Fibroblast of gingiva (primary cell): ENCODE measurements at regions not wholly inside any gene's neighbourhood (a gene's known extent, or its start where the extent isn't known, plus 50 kb on each side); places are given as distances from the start of the nearest gene placed in this dataset.

Experiments used
- DNase-seq: peaks from one replicate; pipeline ENCODE4 v3.0.0-alpha.2; 2011; ENCODE audit warnings: low read depth

DNA sequence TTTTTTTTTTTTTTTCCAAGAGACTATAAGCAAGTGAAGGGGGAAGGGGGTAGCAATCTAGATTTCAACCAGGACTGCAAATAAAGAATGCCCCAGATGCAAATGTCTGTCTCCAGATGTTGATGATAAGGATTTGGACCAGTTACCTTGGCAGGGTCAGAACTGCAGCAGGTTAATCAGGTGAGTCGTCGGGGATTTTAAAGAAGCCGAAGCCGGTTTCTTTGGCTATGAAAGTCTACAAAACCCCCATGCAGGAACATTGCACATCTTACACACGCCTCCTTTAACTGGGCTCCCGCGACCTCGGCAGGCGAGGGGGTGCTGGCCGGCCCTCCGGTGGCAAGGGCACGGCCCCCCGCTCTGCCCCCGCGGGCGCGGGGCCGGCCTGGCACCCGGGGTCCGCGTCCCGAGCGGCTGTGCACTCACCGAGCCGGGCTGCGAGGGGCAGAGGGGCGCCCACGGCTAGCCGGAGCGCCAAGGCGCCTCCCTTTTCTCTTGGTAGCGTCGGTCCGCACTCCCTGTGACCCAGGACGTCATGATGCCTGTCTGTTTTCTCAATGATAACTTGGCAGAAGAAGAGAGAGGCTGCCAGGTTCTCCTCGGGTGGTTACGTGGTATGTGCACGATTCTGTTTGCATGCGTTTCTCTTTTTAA is 366.3 kb upstream of the ESRRG start:
- DNase-seq: no peak

DNA sequence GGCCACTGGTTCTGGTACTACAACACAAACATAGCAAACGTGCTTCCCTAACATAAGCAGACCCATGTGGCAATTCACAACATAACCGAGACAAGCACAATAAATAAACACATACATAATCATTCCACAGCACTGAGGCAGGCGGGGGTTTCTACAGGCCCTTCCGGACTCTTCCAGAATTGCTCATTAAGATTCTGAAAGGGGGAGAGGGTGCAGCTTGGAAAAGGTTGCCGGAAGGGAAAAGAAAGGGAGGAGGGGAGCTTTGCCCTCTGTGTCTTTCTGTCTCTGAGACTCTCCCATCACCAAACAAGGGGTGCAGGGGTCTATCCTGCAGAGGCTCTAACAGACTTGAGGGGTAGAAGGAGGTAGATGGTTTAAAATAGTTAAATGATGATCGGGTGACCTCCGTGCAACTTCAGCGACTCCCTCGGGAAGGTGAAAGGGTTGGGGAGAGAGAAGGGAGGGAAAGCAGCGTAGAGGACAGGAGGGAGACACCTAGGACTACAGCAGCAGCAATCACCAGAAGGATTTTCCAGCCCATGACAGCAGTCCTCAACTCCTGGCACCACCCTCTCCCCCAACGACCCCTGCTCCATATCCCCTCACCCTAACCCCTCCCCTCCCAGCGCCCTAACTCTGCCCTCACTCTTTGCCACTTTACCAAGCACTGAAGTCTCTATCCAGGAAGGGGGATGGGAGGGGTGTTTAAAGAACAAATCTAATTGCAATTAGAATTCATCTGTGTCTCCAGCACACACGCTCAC is 365.5 kb upstream of the ESRRG start:
- peak; percentile 30 for DNase-seq

DNA sequence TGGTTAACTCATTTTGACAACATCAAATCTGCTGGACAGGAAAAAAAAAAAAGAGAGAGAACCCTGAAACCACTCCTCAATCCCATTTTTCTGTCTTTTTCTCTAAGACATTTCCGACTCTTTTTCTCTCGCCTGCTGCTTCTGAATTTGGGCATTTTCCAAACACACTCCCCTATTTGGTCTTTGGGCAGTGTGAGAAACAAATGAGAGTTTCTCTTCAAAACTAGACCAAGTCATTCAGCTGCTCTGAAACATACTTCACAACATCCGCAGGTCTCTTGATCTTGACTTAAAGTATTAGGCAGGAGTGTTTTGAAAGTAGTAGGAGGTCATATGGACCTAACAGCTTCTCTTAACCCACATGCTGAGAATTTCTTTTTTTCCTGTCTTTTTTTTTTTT is 364.8 kb upstream of the ESRRG start:
- DNase-seq: no peak

DNA sequence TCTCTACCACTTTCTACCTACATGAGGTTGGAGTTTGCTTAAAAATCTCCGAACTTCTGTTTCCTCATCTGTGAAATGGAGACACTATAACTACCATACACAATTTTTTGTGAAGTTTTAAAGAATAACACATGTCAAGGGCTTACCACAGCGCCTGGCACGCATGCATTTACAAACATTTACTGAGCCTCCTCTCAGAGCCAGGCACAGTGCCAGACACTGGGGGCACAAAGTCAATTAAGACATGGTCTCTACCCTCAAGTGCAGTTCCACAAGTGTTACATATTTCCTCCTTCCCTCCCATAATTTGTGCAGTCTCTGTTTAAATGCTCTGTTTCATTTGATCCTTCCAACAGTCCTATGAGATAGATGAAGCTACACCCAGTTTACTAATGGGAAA is 356.4 kb upstream of the ESRRG start:
- no peak for DNase-seq

DNA sequence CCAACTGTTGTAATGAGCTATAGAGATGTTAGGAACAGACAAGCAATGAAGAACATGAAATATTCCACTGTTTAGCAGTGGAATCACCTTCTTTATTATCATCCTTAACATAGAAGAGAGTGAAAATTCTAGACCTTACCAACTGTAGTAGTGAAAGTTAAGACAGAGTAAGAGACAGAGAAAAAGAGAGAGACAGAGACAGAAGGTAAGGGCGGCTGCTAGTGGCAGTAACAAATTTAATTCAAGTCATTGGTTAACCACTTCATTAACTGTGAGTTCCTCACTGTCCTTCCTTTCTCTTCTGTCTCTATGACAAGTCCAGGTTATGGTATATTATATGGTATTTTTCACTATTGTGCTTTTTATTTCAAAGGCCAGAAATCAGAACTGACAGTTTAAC is 355.7 kb upstream of the ESRRG start:
- DNase-seq: no peak

DNA sequence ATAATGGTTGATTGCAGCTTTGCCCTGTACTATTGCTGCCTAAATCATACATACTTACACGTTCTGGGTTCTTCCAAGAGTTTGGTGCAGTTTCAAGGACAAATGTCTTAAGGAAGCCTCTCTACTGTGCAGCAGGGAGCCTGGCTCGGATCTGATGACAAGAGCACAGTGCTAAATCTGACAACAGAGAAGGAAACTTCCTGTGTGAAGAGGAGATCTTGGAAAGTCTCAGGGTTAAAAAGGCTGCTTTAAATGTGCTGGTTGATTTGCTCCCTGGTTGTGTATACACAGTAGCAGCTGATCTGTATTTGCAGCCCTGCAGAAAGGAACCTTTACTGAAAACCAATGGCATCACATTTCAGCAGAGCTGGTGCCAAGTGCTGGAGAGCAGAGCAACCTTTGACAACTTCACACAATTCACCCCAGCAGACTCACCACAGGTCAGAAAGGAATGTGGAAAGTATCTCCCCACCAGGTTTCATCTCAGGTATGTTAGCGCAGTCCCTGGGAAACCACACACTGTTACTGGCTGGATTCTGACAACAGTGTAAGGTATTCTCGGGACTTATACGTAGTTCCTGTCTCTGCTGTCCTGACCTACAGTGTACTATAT is 355.0 kb upstream of the ESRRG start:
- DNase-seq: no peak

DNA sequence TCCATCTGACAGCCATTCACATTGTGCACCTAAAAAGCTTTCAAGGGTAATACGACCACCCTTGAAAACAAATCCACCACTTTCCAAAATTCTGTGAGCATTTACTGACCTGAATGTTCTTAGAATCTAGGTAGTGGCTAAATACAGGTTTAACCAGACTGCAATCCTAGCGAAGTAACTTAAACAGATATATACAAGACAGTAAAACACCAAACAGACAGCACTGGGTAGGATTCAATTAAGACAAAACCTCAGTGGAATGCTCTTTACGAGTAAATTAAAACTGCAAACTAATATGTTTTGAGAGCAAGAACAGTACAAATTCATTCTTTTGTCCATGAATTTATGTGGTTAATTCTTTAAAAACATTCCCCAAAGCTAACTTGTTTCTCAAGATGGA is 354.2 kb upstream of the ESRRG start:
- no peak for DNase-seq

DNA sequence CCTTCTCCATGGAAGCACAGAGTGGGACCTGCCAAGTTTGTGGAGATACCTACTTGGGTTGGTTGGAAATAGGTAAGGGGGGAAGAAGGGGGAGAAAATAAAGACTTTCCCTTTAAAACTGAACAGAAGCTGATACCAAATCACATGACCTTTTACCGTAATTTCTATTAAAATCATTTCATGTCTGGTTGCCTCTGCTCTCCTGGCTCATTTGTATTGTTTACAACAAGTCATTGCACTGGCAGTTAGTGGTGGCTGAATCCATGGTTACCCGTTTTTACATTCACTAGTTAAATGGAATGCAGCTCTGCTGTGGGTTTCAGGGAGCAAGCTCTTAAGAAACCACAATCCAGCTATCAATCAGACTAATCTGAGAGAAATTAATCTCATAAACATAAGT is 353.7 kb upstream of the ESRRG start:
- DNase-seq: no peak

DNA sequence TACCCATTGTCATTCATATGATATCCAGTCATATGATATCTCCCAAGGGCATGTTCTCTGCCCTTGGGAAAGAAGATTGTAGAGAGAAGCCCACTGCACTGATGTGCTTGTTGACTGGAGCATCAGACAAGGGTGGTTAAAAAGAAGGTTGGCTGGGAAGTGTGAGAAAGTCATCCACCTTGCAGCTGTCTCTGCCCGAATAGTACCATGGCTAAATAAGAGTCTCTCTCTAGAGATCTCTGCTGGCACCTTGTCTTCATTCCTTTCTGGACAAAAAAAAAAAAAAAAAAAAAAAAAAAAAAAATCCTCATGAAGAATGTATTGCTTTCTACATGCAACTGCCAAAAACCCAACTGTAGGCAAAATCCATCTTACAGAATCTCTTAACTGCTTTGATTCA is 349.7 kb upstream of the ESRRG start:
- DNase-seq: no peak

DNA sequence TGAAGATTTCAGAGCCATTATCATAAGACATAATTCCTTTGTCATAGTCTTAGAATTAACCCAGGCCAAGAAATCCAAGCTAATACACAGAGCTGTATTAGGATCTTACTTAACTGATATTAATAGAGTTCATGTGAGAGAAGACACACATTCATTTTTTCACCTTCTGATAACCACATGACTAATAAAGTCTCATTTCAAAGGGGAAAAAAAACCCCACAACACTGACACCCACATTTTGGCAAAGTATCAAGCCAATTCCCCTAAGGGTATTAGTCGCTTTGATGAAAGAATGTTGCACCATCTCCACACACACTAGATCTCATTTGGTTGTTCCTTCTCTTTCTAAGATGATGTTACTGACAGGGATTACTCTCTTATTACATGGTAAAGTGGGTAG is 344.4 kb upstream of the ESRRG start:
- DNase-seq: no peak

DNA sequence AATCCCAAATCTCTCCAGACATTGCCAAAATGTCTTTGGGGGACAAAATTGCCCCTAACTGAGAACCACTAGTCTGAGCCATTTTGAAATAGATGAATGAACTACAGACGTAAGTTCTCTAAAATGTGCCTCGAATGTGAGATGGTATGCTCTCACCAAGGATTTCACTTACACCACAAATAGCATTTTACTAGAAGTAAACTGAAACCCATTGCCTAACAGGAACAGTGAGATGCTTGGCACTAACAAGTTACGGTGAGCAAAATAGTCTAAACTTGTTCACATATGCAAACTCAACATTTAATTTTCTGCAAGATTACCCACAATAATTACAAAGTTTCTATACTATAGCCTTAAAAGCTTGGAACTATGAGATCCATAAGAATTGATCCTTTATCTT is 343.6 kb upstream of the ESRRG start:
- DNase-seq: no peak

DNA sequence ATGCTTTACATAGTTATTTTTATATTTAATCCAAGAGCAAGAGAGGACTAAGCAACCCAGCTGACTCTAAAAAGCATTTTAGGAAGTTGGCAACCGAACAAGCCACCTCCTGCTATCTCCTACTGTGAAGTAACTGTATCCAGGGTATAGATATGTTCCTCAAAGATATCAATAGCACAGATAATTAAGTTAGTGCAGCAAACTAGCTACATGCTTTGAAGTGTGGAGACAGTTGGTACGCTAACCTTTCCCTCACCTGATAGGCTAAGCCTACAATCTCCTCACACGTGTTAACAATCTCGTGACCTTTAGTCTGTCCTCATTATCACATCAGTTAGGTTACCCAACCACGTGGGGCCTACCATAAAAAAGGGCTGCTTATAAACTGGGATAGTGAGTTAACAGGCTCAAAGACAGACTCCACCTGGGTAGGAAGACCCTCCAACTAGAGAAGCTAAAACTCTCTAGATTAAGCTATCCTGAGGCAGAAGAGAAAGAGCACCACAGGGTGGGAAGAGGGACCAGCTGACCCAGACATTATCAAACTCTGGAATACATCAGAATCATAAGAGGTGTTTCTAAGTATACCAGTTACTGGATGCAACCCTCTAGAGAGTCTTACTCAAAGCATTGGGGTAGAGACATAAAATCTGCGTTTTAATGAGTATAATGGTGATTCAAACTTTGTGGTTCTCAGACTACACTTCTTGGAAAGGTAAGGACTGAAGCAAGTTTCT is 340.1 kb upstream of the ESRRG start:
- DNase-seq: no peak

DNA sequence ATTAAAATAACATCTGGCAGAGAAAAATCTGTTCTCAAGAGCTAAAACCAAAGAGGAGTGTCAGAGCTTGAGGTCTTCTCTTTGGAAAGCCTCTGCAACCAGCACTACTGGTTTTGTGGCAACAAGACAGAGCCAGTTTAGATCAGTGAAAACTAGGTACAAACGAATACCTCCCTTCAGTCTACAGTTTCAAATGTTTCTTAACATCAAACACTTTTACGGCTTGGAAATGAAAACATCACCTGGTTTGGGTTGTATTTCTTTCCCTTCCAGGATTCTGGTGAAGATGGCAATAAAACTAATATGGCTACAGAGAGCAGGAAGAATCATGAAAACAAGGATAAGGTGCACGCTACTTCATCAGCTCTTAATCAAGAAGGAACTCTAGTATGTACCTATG is 339.4 kb upstream of the ESRRG start:
- DNase-seq: no peak

DNA sequence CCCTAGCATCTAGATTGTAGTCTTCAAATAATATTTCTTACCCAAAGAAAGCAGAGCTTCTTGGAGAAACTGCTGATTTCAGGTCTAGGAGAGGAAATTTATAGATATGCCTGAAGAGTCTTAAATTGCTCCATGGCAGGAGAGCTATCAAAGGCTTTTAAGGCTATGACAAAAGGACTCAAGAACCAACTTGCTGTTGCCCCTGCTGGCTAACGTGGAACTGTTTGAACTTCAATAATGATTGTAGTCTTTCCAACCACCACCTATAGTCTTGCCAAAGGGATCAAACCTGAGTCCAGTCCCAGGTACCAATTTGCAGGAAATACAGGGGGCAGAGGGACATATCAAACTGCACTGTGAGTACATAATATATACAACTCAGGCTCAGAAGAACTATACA is 336.2 kb upstream of the ESRRG start:
- no peak for DNase-seq

DNA sequence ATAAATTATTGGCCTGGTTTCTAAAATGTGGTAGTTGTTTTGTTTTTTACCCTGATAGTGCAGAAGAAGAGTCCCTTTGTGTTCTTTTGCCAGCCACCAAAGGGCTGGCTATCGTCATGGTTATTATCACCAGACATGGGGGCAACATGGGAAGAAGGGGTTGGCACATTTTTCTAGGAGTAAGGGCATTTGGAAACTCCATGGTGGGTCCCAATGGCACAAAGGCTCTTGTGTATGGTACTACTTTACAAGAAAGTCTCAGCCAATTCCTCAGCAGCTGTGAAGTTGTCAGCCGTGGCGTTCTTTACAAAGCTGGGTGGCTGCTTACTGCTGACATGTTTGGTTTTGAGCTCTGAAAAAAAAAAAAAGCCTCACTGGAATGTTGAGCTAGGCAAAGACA is 330.4 kb upstream of the ESRRG start:
- DNase-seq: no peak

DNA sequence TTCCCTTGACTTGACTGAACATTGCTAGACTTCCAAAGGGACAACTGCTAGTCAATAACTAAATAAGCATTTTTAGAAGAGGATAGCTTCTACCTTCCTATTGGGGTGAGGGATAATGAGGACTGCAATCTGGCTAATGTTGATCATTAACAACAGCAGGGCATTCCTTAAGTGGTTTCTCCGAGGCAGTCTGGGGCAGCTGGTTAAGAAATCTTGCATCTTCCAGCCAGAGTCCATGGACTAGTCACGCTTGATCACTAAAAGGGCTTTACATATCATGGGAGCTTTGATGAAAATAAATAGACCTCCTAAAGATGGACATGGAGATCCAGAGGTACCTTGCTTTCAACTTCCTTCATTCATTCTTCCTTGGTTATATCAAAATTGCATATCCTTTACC is 329.4 kb upstream of the ESRRG start:
- no peak for DNase-seq

DNA sequence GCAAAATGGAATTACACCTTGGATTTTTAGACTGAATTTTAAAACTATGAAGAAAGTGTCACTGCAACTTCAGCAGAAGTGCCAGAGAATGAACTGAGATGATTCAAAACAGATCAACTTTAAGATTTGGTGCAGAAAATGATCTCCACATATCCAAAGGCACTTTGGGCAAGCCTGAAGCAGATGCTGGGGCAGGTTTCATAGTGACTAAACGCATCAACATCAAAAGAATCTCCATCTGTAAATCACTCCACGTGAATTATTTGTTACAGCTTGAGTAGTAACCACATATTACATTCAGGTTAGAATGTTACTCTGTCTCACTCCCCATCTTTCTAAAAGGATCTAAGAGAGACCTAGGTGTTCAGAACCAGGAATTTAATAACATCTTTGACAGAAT is 329.0 kb upstream of the ESRRG start:
- DNase-seq: no peak

DNA sequence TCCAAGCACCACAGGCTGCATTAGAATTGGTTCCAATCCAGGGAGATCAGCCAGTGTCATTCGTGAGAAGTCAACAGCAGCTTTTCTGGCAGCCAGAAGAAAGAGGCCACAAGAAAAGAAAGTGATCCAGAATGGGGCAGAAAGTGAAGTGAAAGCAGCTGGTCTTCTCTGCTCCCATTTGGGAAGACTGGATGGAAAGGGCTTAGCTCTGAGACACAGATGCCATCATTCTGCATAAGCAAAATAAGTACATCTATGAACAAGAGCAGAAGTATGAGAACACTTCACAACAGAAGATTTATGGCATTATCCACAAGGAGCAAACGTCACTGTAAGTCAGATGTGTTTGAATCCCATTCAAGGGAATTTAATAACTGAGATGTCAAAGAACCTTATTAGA is 326.5 kb upstream of the ESRRG start:
- no peak for DNase-seq

DNA sequence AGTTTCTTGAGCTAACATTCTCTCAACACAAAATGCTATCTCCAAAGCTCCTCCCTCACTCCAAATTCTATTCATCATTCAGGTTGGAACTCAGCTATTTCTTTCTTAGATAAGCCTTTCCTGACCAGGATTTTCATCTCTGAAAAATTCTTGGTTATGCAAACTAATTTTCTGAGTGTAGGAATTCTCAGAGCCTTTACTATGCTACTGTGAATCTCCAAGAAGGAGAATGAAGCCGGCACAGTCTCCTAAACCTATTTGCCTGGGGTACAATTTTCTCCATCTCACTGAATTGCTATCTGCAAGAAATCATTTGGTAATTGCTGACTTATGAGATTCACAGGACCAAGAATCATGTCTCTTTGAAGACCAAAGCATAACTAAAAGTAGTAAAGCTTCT is 325.9 kb upstream of the ESRRG start:
- no peak for DNase-seq

DNA sequence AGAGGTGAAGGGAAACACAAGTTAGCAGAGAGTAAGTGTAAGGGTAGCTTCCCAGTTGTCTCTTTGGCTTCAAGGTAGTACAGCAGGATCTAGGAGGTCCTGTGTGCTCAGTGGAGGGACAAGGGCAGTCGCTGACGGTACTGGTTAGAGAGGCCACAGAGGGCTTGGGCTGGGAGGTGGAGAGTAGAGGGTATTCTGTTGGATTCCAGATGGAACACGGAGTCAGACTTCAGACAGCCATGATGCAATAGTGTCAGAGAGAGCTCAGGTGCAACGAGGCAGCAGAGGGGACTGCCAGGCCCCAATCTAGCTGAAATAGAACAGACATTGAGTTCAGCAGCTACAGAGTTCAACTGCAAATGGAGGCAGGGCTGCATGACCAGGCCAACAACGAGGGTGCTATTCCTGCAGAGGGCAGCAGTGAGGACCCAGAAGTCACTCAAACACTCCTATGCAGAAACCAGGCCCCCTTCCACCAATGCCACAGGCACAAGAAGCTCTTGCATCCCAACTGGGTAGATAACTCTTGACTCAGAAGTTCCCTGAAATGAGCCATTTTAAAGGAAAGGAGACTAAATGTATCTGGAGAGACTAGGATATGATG is 325.0 kb upstream of the ESRRG start:
- DNase-seq: no peak

DNA sequence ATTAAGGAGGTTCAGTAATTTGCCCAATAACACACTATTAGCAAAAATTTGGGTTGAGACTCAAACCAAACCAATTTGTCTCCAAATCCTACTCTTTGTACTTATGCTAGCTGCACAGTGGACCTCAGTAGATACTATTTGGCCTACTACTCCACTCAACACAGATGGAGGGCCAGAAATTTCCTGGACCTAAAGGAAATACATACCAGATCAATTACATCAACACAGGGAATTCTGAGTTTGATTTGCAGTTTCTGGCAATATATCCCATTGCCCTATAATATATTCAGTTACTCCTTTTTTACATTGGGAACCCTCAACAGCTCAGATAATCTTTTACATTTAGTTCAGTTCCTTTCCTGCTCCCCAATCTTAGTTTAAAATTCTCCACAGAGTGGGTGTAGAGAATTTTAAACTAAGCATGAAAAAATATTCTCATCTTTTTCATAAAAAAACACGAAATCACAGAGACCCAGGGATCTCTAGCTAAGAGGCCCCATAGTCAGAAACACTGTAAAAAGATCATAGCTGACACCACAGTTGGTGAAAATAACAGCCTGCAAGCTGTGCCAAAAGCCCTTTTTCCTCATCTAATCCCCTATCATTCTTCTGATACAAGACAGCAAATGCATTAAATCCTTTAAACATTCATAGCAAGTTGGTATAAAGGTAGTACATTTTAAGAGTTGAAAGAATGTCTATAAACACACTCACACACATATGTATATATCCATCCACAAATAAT is 317.7 kb upstream of the ESRRG start:
- no peak for DNase-seq

DNA sequence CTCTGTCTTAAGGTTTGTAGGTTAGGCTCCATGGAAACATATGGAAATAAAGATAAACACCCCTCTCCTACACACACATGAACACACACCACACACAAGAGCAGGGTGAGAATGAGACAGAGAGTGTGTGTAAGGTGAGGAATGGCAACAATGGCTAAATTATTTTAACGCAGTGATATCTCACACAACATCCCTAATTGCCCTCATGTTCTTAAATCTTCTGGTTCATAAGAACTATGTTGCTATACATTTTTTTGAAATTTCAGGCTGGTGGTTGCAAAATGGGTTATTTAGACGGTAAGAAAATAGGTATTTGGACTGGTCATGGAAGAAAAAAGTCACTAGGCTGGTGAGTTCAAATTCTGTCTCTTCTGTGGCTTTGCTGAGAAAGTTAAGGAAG is 316.7 kb upstream of the ESRRG start:
- no peak for DNase-seq
